ENCODE measurements at regions not wholly inside any gene's neighbourhood (a gene's known extent, or its start where the extent isn't known, plus 50 kb on each side); places are given as distances from the start of the nearest gene placed in this dataset.
"Not testable (repeated sequence)": the region's sequence is repeated elsewhere in the genome, so short reads cannot be mapped to it uniquely, and the experiment has no call there.

DNA sequence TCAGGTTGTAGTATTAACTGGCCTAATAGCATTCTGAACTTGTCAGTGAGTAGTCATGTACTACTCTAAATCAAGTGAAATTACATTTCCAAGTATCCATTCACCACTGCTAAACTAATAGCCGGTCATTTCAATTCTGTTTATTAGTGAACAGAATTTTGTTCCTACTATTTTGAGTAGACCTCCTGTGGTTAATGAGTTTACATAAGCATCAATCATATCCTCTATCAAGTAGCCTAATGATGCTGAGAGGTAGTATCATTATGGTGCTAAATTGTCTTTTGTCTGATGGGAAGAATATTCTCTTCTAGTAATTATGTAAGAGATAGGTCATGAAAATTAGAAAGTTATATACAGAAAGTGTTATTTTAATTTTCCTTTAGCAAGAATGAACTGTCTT is 602.8 kb downstream of the KCNT2 start:
- FAIRE-seq (no peak), DNase-seq (ENCODE audit: insufficient read length, low spot score) (no peak)

GRCh38 chr1:196004388-196004787 is 603.9 kb downstream of the KCNT2 start:
- DNase-seq (ENCODE audit: insufficient read length, low spot score); FAIRE-seq: not testable (repeated sequence)

GRCh38 chr1:196002906-196003305 is 605.3 kb downstream of the KCNT2 start:
- DNase-seq (ENCODE audit: insufficient read length, low spot score) (no peak), FAIRE-seq (no peak)

DNA sequence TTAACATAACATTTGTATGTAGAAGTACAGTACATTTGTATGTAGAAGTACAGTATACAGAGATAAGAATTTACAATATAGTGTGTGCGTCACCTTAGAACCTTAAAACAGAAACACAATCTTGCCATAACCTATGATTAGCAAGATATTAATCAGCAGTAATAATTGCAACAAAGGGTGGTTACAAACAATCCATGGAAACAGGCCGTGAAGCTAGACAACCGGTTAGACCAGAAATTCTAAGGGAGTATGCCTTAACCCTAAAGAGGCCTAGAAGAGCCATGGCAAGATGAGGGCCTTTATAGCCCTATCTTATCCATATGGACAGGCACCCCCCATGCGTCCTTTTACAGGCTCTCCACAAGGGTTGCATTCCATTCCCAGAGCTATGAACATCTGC is 605.9 kb downstream of the KCNT2 start:
- not testable (repeated sequence) for DNase-seq (ENCODE audit: insufficient read length, low spot score); FAIRE-seq

- no peak for DNase-seq (ENCODE audit: insufficient read length, low spot score)
- FAIRE-seq: no peak
Observed at GRCh38 chr1:196001188-196001587, 607.1 kb downstream of the KCNT2 start.

- DNase-seq (ENCODE audit: insufficient read length, low spot score) (no peak), FAIRE-seq (no peak)
Observed at GRCh38 chr1:195999022-195999421, 609.2 kb downstream of the KCNT2 start.

DNA sequence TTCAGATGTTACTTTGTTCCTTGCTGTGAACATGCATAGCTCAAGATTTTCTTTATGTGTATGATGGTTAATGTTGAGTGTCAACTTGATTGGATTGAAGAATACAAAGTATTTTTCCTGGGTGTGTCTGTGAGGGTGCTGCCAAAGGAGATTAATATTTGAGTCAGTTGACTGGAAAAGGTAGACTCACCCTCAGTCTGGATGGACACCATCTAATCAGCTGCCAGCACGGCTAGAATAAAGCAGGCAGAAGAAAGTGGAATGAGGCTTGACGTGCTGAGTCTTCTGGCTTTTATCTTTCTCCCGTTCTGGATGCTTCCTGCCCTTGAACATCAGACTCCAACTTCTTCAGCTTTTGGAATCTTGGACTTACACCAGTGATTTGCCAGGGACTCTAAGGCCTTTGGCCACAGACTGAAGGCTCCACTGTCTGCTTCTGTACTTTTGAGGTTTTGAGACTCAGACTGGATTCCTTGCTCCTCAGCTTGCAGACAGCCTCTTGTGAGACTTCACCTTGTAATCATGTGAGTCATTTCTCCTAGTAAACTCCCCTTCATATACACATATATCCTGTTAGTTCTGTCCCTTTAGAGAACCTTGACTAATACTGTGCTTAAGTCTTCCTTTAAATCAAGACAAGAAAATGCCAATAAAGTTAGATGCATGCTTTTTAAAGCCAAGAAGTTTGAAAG is 626.6 kb downstream of the KCNT2 start:
- DNase-seq (ENCODE audit: insufficient read length, low spot score): no peak

DNA sequence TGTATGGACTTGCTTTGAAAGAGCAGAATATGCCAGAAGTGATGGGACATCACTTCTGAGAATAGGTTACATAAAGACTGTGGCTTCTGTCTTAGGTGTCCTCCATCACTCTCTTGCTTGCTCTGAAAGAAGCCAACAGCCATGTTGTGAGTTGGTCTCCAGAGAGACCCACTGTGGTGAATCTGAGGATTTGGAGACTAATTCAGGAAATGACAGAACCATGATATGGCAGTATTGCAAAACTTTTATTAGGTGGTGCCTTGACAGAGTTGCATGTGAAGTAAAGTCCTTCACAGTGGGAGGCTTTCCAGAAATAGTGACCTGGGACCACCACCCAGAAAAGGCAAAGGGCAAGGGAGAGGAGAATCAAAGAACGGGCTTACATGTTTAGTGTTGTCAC is 628.6 kb downstream of the KCNT2 start:
- no peak for FAIRE-seq
- DNase-seq (ENCODE audit: insufficient read length, low spot score): no peak

More for the DNA sequence above, 626.6 kb downstream of the KCNT2 start:
- no peak for FAIRE-seq

DNA sequence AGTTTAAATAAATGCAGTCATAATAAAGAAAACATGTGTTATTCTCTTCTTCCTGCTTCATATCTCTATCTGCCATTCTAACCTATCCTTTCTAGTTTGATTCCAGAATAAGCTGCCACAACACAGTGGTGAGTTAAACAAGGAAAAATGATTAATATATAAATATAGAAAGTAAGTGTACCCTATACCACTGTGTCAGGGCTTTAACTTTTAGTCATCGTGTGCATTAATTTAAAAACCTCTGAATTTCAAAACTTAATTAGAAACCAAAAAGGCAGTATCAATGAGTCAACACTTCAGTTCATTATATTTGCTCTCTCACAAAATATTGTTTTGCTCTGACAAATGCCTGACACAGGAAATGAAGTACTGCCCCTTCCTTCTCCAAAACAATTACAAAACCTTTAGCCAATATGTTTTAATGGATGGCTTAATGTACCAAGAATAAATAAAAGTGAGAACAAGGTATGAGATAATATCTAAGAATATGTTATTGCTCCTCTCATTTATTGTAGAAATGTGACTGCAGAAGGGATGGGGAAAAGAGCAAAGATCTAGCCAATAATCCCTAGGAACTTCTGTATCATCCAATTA is 634.8 kb downstream of the KCNT2 start:
- DNase-seq (ENCODE audit: insufficient read length, low spot score): no peak
- FAIRE-seq: no peak

- DNase-seq (ENCODE audit: insufficient read length, low spot score): no peak
- FAIRE-seq: no peak
Observed at GRCh38 chr1:195971589-195971988, 636.7 kb downstream of the KCNT2 start.

DNA sequence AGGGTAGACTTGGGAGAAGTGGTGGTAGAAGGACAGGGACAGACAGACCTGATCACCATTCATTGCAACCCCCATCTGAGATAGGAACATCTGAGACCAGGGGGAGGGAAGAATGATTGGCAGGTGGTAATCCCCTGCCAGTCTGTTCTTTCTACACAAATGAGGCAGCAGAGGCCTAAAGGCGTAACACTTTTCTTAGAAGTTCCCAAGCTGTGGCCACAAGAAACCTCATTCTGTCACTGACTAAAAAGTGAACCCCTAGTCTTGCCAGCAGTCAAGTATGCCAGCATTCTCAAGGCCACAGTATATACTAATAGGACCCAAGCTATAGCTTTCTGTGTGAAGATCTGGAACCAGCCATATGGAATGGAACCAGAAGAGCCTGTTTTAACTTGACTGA is 638.0 kb downstream of the KCNT2 start:
- FAIRE-seq (no peak), DNase-seq (ENCODE audit: insufficient read length, low spot score) (no peak)

DNA sequence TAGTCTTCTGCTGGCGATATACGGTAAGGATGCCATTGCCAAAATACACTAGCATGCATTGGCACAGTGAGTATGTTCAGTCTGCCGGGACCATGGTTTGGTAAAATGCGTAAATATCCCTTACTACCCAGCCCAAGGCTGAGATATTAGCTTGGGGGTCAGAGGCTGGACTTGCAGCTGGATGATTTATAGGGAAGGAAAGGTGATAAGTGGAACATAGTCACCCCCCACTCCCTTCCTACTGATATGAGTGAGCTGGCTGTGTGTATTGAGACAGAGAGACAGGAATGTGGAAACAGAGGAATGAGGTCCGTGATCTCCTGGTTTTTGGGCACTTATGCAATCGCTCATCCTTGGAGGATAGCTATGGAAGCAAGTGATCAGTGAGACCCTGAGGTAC is 642.8 kb downstream of the KCNT2 start:
- DNase-seq (ENCODE audit: insufficient read length, low spot score) (no peak), FAIRE-seq (no peak)

DNA sequence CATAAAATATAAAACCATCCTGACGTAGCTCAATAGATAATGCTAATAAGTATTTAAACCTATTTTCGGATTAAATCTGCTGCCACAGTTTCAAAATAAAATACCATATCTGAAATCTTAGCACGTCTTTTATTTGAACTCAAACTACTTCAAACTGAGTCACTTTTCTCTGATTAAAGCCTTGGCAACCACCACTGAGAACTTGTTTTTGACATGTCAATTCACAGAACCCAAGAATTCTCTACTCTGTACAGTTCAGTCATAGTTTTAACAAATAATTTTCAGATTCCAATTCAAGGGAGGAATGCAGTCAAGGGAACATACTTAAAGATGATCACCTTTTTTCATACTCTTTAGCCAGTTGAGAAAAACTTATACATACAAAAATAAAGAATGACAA is 643.2 kb downstream of the KCNT2 start:
- DNase-seq (ENCODE audit: insufficient read length, low spot score): no peak
- FAIRE-seq: no peak

DNA sequence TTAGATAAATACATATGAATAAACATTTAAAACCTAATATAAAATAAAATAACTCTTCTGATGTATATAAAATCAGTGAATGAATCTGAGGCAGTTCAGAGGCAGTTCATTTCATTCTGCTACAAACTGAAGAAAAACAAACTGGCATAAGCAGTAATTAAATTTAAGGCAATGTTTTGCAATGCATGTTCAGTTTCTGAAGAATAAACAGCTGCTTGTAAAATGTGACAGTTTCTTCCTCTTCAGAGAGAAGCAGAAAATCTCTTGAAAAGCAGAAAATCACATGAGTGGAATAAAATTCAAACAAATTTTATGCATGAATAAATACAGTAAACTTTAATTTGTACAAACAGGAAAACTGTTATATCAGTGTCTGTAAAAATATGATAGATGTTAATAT is 643.7 kb downstream of the KCNT2 start:
- no peak for FAIRE-seq
- DNase-seq (ENCODE audit: insufficient read length, low spot score): no peak

DNA sequence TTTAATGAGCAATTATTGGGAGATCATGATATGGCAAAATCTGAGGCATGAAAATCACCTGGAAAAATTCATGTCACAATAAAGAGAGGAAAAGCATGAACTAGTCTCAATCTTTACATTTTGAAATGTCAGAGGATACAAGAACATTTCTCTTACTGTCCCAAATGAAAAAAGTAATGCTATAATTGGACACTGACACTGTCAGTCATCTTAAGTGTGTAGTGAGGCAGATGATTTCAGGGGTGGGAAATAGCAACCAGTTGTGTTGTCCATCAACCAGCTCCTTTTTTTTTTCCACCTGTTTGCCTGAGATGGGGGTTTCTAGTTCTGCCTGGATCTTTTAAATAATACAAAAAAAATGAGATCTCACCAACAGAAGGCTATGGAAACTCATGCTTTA is 646.2 kb downstream of the KCNT2 start:
- DNase-seq (ENCODE audit: insufficient read length, low spot score) (no peak), FAIRE-seq (no peak)

DNA sequence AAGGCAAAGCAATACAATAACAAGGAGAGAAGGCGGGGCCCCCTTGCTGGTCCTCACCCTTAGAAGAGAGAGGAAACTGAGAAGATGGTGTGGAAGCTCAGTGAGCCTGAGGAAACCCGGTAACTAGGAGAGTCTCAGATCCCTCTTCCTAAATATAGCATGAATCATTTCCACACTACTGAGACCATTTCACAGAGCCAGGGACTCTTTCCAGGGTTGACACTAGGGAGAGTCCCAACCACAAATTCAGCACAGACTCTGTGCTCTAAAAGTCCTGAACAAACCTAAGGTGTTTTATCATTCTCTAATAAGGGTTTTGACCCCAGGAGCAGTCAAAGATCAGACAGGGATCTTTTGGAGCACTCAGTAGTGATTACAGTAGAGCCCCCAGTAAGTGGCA is 647.7 kb downstream of the KCNT2 start:
- no peak for FAIRE-seq
- DNase-seq (ENCODE audit: insufficient read length, low spot score): no peak

DNA sequence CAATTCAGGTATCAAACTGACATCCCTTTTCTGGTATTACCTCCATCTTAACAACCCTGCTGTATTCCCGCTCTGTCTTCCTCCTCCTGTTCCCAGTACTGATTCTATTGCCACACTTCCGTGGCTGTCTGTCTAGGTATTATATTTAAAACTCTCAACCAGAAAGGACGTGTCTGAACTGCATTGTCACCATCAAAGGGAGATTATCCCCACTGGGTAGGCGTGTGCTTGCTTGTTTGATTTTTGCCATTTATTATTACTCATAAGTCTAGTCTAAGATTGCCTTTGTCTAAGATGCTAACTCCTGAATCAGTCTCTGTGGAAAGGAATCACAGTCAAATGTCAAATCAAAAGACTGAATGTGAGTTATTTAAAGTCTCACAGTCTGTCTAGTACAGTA is 650.1 kb downstream of the KCNT2 start:
- FAIRE-seq (no peak), DNase-seq (ENCODE audit: insufficient read length, low spot score) (no peak)

DNA sequence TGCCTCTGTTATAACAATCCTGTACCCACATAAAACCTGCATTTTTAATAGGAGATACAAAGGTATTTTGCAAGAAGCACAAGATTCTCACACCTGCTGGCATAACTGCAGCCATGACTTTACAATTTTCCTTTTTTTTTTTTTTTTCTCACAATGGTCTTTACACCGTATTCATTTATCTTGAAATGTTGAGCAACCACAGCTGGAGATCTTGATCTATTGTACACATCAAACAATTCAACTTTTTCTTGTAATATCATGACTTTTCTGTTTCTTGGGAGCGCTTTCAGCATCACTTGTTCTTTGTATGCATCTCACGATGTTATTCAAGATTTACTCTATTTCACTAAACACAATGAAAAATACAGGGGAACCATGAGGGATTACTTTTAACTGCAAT is 651.4 kb downstream of the KCNT2 start:
- no peak for FAIRE-seq
- DNase-seq (ENCODE audit: insufficient read length, low spot score): no peak

DNA sequence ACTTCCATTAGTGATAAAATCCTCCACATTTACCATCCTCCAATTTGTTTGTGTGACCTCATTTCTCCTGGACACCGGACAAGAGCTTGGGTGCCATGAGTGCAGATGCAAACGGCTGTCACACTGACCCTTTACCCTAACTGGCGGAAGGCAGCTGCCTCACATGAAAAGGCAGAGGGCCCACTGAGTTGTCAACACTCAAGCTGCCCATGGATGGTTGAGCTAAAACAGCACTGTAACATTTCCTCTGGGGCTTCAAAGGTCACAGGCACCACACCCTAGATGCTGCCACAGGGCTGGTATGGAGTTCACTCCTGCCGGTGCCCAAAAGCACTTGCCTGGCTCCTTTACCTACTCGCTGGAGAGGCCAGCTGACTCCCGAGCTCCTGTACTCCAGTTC is 653.4 kb downstream of the KCNT2 start:
- no peak for FAIRE-seq
- DNase-seq (ENCODE audit: insufficient read length, low spot score): no peak

GRCh38 chr1:195951313-195951712 is 656.9 kb downstream of the KCNT2 start:
- no peak for FAIRE-seq
- no peak for DNase-seq (ENCODE audit: insufficient read length, low spot score)

GRCh38 chr1:195948123-195948895 is 659.9 kb downstream of the KCNT2 start:
- DNase-seq (ENCODE audit: insufficient read length, low spot score) (no peak), FAIRE-seq (no peak)

GRCh38 chr1:195946500-195946899 is 661.7 kb downstream of the KCNT2 start:
- FAIRE-seq (no peak), DNase-seq (ENCODE audit: insufficient read length, low spot score) (no peak)

Measured in HTR-8/SVneo (cell line).